Fibroblast of lung (primary cell): ENCODE measurements at regions not wholly inside any gene's neighbourhood (a gene's known extent, or its start where the extent isn't known, plus 50 kb on each side); places are given as distances from the start of the nearest gene placed in this dataset.

Experiments
- EZH2 ChIP-seq: IDR thresholded peaks from 2 replicates; pipeline ENCODE4 v1.5.1; 2012; ENCODE audit warnings: low read length, control low read depth, mild to moderate bottlenecking; ENCODE audit errors: missing control alignments
- TF ChIP-seq, protein P1 (sequence below), 2 donors: IDR thresholded peaks in 1 of 2; conservative IDR thresholded peaks in 1 of 2; 1 replicate in 1 of 2; 2 replicates in 1 of 2; pipeline ENCODE4 v1.5.1; 2011 to 2012; ENCODE audit warnings: low read length in 2 of 2, control low read depth in 1 of 2, inconsistent platforms in 1 of 2, low read depth in 1 of 2, mild to moderate bottlenecking in 1 of 2

- TF ChIP-seq, protein P1, sequence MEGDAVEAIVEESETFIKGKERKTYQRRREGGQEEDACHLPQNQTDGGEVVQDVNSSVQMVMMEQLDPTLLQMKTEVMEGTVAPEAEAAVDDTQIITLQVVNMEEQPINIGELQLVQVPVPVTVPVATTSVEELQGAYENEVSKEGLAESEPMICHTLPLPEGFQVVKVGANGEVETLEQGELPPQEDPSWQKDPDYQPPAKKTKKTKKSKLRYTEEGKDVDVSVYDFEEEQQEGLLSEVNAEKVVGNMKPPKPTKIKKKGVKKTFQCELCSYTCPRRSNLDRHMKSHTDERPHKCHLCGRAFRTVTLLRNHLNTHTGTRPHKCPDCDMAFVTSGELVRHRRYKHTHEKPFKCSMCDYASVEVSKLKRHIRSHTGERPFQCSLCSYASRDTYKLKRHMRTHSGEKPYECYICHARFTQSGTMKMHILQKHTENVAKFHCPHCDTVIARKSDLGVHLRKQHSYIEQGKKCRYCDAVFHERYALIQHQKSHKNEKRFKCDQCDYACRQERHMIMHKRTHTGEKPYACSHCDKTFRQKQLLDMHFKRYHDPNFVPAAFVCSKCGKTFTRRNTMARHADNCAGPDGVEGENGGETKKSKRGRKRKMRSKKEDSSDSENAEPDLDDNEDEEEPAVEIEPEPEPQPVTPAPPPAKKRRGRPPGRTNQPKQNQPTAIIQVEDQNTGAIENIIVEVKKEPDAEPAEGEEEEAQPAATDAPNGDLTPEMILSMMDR (conservative IDR thresholded peaks at IDR 0.05 in 1 of 2, IDR thresholded peaks at IDR 0.05 in 1 of 2; ENCODE audit: low read depth in 1 of 2, low read length in 2 of 2) = no peak
- TF ChIP-seq EZH2 = no peak
These were observed 760.1 kb upstream of the NEGR1 start for GRCh38 chr1:73042403-73042802.
